IMR-90 (cell line): ENCODE measurements at regions not wholly inside any gene's neighbourhood (a gene's known extent, or its start where the extent isn't known, plus 50 kb on each side); places are given as distances from the start of the nearest gene placed in this dataset.

Experiments used
- ATAC-seq: fragments of 200-7000 bp; cut with Tn5 transposase; 2 replicates; pipeline ENCODE4 v1.9.1; 2020; ENCODE audit warnings: low read depth, mild to moderate bottlenecking, moderate library complexity
- BruUV-seq: library from RNA; stranded (reverse); fragments of 400-500 nt; replicated peaks from 2 replicates; lab custom pipeline; 2021; lab: Mats Ljungman, UMichigan
- CTCF ChIA-PET: fragments of 300-600 bp; formaldehyde crosslinking; extraction: SDS; loops from one replicate; lab custom pipeline; 2021; ENCODE audit warnings: antibody characterized with exemption; lab: Yijun Ruan, JAX
- POLR2A ChIA-PET: fragments of 300-600 bp; sonication (Branson Sonifier 250); formaldehyde crosslinking; loops from one replicate; lab custom pipeline; 2022; ENCODE audit warnings: antibody characterized with exemption; ENCODE audit not compliant: unreplicated experiment; lab: Charles Lee
- DNase-seq: peaks from one replicate; pipeline ENCODE4 v3.0.0; 2013
- H2AFZ ChIP-seq: replicated peaks from 2 replicates; pipeline ENCODE3; 2013; ENCODE audit warnings: low read length, mild to moderate bottlenecking; ENCODE audit not compliant: poor library complexity
- H2AK5ac ChIP-seq: 2 replicates; pipeline ENCODE4 v1.6.1; 2013; ENCODE audit warnings: low read depth, low read length, inconsistent platforms
- H2AK9ac ChIP-seq: replicated peaks from 2 replicates; pipeline ENCODE3; 2013; ENCODE audit warnings: mild to moderate bottlenecking, low read depth, low read length, moderate library complexity; ENCODE audit not compliant: poor library complexity
- H2BK120ac ChIP-seq: 2 replicates; pipeline ENCODE4 v1.6.1; 2013; ENCODE audit warnings: low read depth, low read length, inconsistent platforms
- H2BK15ac ChIP-seq: 3 replicates; pipeline ENCODE4 v1.6.1; 2013; ENCODE audit warnings: low read depth, low read length, inconsistent platforms
- H2BK20ac ChIP-seq: 2 replicates; pipeline ENCODE4 v1.6.1; 2013; ENCODE audit warnings: low read depth, mild to moderate bottlenecking, inconsistent platforms, low read length, moderate library complexity
- H2BK5ac ChIP-seq: 2 replicates; pipeline ENCODE4 v1.6.1; 2013; ENCODE audit warnings: mild to moderate bottlenecking, low read depth, low read length, inconsistent platforms; ENCODE audit not compliant: poor library complexity, severe bottlenecking
- H3K14ac ChIP-seq: replicated peaks from 2 replicates; pipeline ENCODE4 v1.6.1; 2013; ENCODE audit warnings: low read depth, low read length, inconsistent platforms
- H3K18ac ChIP-seq: 2 replicates; pipeline ENCODE4 v1.6.1; 2013; ENCODE audit warnings: low read depth, low read length, control low read depth
- H3K23ac ChIP-seq: 2 replicates; pipeline ENCODE4 v1.6.1; 2013; ENCODE audit warnings: low read depth, low read length, inconsistent platforms
- H3K27ac ChIP-seq: 2 replicates; pipeline ENCODE4 v1.5.1; 2013; ENCODE audit warnings: mild to moderate bottlenecking, control low read depth, low read length; ENCODE audit not compliant: insufficient read depth
- H3K27me3 ChIP-seq: 2 replicates; pipeline ENCODE4 v1.6.1; 2013; ENCODE audit warnings: low read length; ENCODE audit not compliant: control insufficient read depth, insufficient read depth
- H3K36me3 ChIP-seq: 2 replicates; pipeline ENCODE4 v1.6.1; 2013; ENCODE audit warnings: low read length, mixed read lengths; ENCODE audit not compliant: control insufficient read depth, insufficient read depth
- H3K4ac ChIP-seq: 2 replicates; pipeline ENCODE4 v1.6.1; 2013; ENCODE audit warnings: low read depth, low read length, inconsistent platforms
- H3K4me1 ChIP-seq: 2 replicates; pipeline ENCODE4 v1.6.1; 2013; ENCODE audit warnings: low read length, mixed read lengths; ENCODE audit not compliant: control insufficient read depth, insufficient read depth
- H3K4me2 ChIP-seq: 2 replicates; pipeline ENCODE4 v1.6.1; 2013; ENCODE audit warnings: low read depth, mild to moderate bottlenecking, control low read depth, low read length, moderate library complexity
- H3K4me3 ChIP-seq: 2 replicates; pipeline ENCODE4 v1.5.1; 2013; ENCODE audit warnings: low read depth, mild to moderate bottlenecking, control low read depth, low read length, moderate library complexity; ENCODE audit not compliant: insufficient read depth
- H3K56ac ChIP-seq: 2 replicates; pipeline ENCODE4 v1.6.1; 2013; ENCODE audit warnings: low read length, inconsistent platforms; ENCODE audit not compliant: insufficient read depth; ENCODE audit errors: extremely low read depth
- H3K79me1 ChIP-seq, 2 experiments: 2 replicates each; pipeline ENCODE4 v1.6.1; 2013; ENCODE audit warnings: low read length in 2 of 2, inconsistent platforms in 1 of 2, low read depth in 1 of 2
- H3K9ac ChIP-seq: 2 replicates; pipeline ENCODE4 v1.6.1; 2013; ENCODE audit warnings: low read depth, low read length, control low read depth
- H3K9me1 ChIP-seq: 2 replicates; pipeline ENCODE4 v1.6.1; 2013; ENCODE audit warnings: low read length, inconsistent platforms; ENCODE audit not compliant: insufficient read depth
- H3K9me3 ChIP-seq: 2 replicates; pipeline ENCODE4 v1.6.1; 2013; ENCODE audit warnings: low read length; ENCODE audit not compliant: control insufficient read depth, insufficient read depth
- H4K20me1 ChIP-seq: 2 replicates; pipeline ENCODE4 v1.6.1; 2013; ENCODE audit warnings: low read length, inconsistent platforms; ENCODE audit not compliant: insufficient read depth
- H4K5ac ChIP-seq: 2 replicates; pipeline ENCODE4 v1.6.1; 2013; ENCODE audit warnings: mild to moderate bottlenecking, low read depth, low read length, control low read depth
- H4K8ac ChIP-seq, 2 experiments: 2 replicates each; pipeline ENCODE4 v1.6.1; 2013; ENCODE audit warnings: low read depth in 2 of 2, low read length in 2 of 2, control low read depth in 1 of 2, inconsistent platforms in 1 of 2
- H4K91ac ChIP-seq: 2 replicates; pipeline ENCODE4 v1.6.1; 2013; ENCODE audit warnings: low read depth, low read length, inconsistent platforms; ENCODE audit not compliant: insufficient read depth
- BHLHE40 ChIP-seq: fragments of 150-350 bp; IDR thresholded peaks from 2 replicates; pipeline ENCODE4 v1.6.1; 2016; ENCODE audit warnings: mild to moderate bottlenecking, low read depth, low read length
- CHD1 ChIP-seq: IDR thresholded peaks from 2 replicates; pipeline ENCODE4 v1.6.1; 2012; ENCODE audit warnings: low read depth, low read length, improper control_type of control experiment
- CTCF ChIP-seq: conservative IDR thresholded peaks from 2 replicates; pipeline ENCODE4 v1.5.1; 2012; ENCODE audit warnings: mild to moderate bottlenecking, low read depth, low read length, improper control_type of control experiment
- ELK1 ChIP-seq: fragments of 150-350 bp; IDR thresholded peaks from 2 replicates; pipeline ENCODE4 v1.6.1; 2016; ENCODE audit warnings: low read depth, mild to moderate bottlenecking, low read length, moderate library complexity, borderline replicate concordance
- MAFK ChIP-seq: IDR thresholded peaks from 2 replicates; pipeline ENCODE4 v1.6.1; 2012; ENCODE audit warnings: low read depth, low read length, improper control_type of control experiment
- POLR2A ChIP-seq: IDR thresholded peaks from 2 replicates; pipeline ENCODE4 v1.6.1; 2012; ENCODE audit warnings: mild to moderate bottlenecking, low read depth, low read length
- RCOR1 ChIP-seq: IDR thresholded peaks from 2 replicates; pipeline ENCODE4 v1.6.1; 2012; ENCODE audit warnings: mild to moderate bottlenecking, low read length, improper control_type of control experiment; ENCODE audit not compliant: insufficient replicate concordance
- USF2 ChIP-seq: fragments of 150-350 bp; IDR thresholded peaks from 2 replicates; pipeline ENCODE4 v1.6.1; 2017; ENCODE audit warnings: mild to moderate bottlenecking, antibody characterized with exemption, low read length, low read depth
- WGBS, 2 experiments: methylation state at CpG; one replicate each; pipeline versions ENCODE4 v1.1.5 to v1.1.7; 2013; ENCODE audit warnings: missing lambda C conversion rate in 2 of 2; ENCODE audit not compliant: insufficient read length in 1 of 2; ENCODE audit errors: extremely low coverage in 2 of 2; 5-methylcytosine and 5-hydroxymethylcytosine counted together
- dilution Hi-C: fragments of 300-500 bp; cut with HindIII; formaldehyde crosslinking; loops from one replicate; pipeline ENCODE4 v1.14.3; 2018; ENCODE audit warnings: low sequenced_read_pairs; ENCODE audit not compliant: unreplicated experiment
- in situ Hi-C: fragments of 300-500 bp; cut with MboI; formaldehyde crosslinking; loops from 3 replicates; pipeline ENCODE4 v1.14.3; 2019; ENCODE audit warnings: low sequenced_read_pairs, inconsistent platforms, mixed read lengths
- intact Hi-C: fragments of 100-400 bp; cut with micrococcal nuclease; formaldehyde crosslinking; loops from 2 replicates; pipeline ENCODE4 v1.10.0; 2022

GRCh38 chr18:38312532-38312931 lies 746.9 kb upstream of the CELF4 start:
- H3K4me2 ChIP-seq: no peak overlapping the region
- in situ Hi-C loops (no loop called here), intact Hi-C loops (no loop called here), dilution Hi-C loops (no loop called here)
- no peak overlapping the region for H3K23ac ChIP-seq
- no peak overlapping the region for H2AK9ac ChIP-seq
- no peak overlapping the region for H2BK120ac ChIP-seq
- ChIA-PET CTCF (no interaction called here), POLR2A (no interaction called here)
- H2AFZ ChIP-seq: no peak overlapping the region
- no TSS peak for BruUV-seq
- no peak overlapping the region for H3K56ac ChIP-seq
- no peak overlapping the region for H4K5ac ChIP-seq
- no peak overlapping the region for H2BK20ac ChIP-seq
- H3K4ac ChIP-seq: no peak overlapping the region
- peaks cover 18% of the 10 kb centered on the region for H3K9me3 ChIP-seq
- no CpG with 5 or more reads among the region's 3 CpGs for WGBS, 2 experiments
- no peak for ATAC-seq
- TF ChIP-seq ELK1 (no peak), POLR2A (no peak), CHD1 (no peak), BHLHE40 (no peak), CTCF (no peak), RCOR1 (no peak), MAFK (no peak), USF2 (no peak)
- H3K79me1 ChIP-seq: no peaks in the 10 kb centered on the region
- H3K27ac ChIP-seq: no peak overlapping the region
- H3K18ac ChIP-seq: no peak overlapping the region
- H3K4me1 ChIP-seq: no peaks in the 10 kb centered on the region
- H3K9me1 ChIP-seq: no peaks in the 10 kb centered on the region
- no peak overlapping the region for H4K8ac ChIP-seq
- no peak overlapping the region for H3K14ac ChIP-seq
- H3K9ac ChIP-seq: no peak overlapping the region
- H4K91ac ChIP-seq: no peak overlapping the region
- H2AK5ac ChIP-seq: no peak overlapping the region
- no peaks in the 10 kb centered on the region for H4K20me1 ChIP-seq
- DNase-seq: no peak
- H2BK15ac ChIP-seq: no peak overlapping the region
- H2BK5ac ChIP-seq: no peak overlapping the region
- no peak overlapping the region for H3K4me3 ChIP-seq
- H3K27me3 ChIP-seq: no peaks in the 10 kb centered on the region
- H3K36me3 ChIP-seq: no peaks in the 10 kb centered on the region
